ENCODE measurements at regions not wholly inside any gene's neighbourhood (a gene's known extent, or its start where the extent isn't known, plus 50 kb on each side); places are given as distances from the start of the nearest gene placed in this dataset.

- Histone ChIP-seq H3K9me1 (replicated peaks; ENCODE audit: control insufficient read depth, extremely low read depth, insufficient read depth, low read length) (no peaks in the 10 kb centered on the region), H3K9me3 (replicated peaks; ENCODE audit: control insufficient read depth, insufficient read depth, low read length) (no peaks in the 10 kb centered on the region), H3K27ac (ENCODE audit: insufficient read depth, low read depth, low read length) (no peak overlapping the region), H3K36me3 (ENCODE audit: control insufficient read depth in 2 of 2, extremely low read depth in 1 of 2, insufficient read depth in 2 of 2, low read length in 2 of 2) (no peaks in the 10 kb centered on the region), H4K20me1 (replicated peaks; ENCODE audit: control insufficient read depth, extremely low read depth, insufficient read depth, low read length) (no peaks in the 10 kb centered on the region), H3K4me1 (ENCODE audit: control insufficient read depth, extremely low read depth, insufficient read depth, low read length) (no peaks in the 10 kb centered on the region), H3K9ac (replicated peaks; ENCODE audit: extremely low read depth, insufficient read depth, low read length) (no peak overlapping the region), H3K4me3 (replicated peaks in 1 of 3; ENCODE audit: insufficient read depth in 1 of 3, low read depth in 1 of 3, low read length in 3 of 3) (no peak overlapping the region), H3K27me3 (ENCODE audit: control insufficient read depth in 2 of 2, insufficient read depth in 2 of 2, low read length in 2 of 2) (no peaks in the 10 kb centered on the region), H3K79me2 (ENCODE audit: control insufficient read depth, insufficient read depth, low read length) (no peaks in the 10 kb centered on the region), H2AFZ (ENCODE audit: low read depth, low read length) (no peak overlapping the region), H3K4me2 (ENCODE audit: insufficient read depth, low read length) (no peak overlapping the region)
- intact Hi-C loops (cut with micrococcal nuclease): no loop called here
- dilution Hi-C loops (cut with MboI; ENCODE audit: extremely low pct_ligation_motif_present, low sequenced_read_pairs): no loop called here
- ChIA-PET CTCF (no interaction called here), POLR2A (no interaction called here)
- FAIRE-seq (no peak), DNase-seq (ENCODE audit: low read depth, low spot score) (no peak)
- no peak for TF ChIP-seq JUN (IDR thresholded peaks at IDR 0.05; ENCODE audit: borderline replicate concordance, insufficient read depth, insufficient read length, low read depth)
- no peak for TF ChIP-seq GATA2 (IDR thresholded peaks at IDR 0.05; ENCODE audit: insufficient read depth, insufficient read length, low read depth, low read length)
- no peak for TF ChIP-seq FOS (IDR thresholded peaks at IDR 0.05; ENCODE audit: borderline replicate concordance, insufficient read depth, low read length)
- BruUV-seq (replicated peaks): no TSS peak
Measured at GRCh38 chr6:148671085-148671484, 75.7 kb upstream of the UST start.

GRCh38 chr6:148671952-148672351 lies 74.9 kb upstream of the UST start:
- Histone ChIP-seq H3K4me1 (ENCODE audit: control insufficient read depth, extremely low read depth, insufficient read depth, low read length) (no peaks in the 10 kb centered on the region), H3K9me1 (replicated peaks; ENCODE audit: control insufficient read depth, extremely low read depth, insufficient read depth, low read length) (no peaks in the 10 kb centered on the region), H3K4me3 (replicated peaks in 1 of 3; ENCODE audit: insufficient read depth in 1 of 3, low read depth in 1 of 3, low read length in 3 of 3) (no peak overlapping the region), H3K4me2 (ENCODE audit: insufficient read depth, low read length) (no peak overlapping the region), H2AFZ (ENCODE audit: low read depth, low read length) (no peak overlapping the region), H3K79me2 (ENCODE audit: control insufficient read depth, insufficient read depth, low read length) (no peaks in the 10 kb centered on the region), H3K9me3 (replicated peaks; ENCODE audit: control insufficient read depth, insufficient read depth, low read length) (no peaks in the 10 kb centered on the region), H3K27me3 (ENCODE audit: control insufficient read depth in 2 of 2, insufficient read depth in 2 of 2, low read length in 2 of 2) (no peaks in the 10 kb centered on the region), H3K36me3 (ENCODE audit: control insufficient read depth in 2 of 2, extremely low read depth in 1 of 2, insufficient read depth in 2 of 2, low read length in 2 of 2) (no peaks in the 10 kb centered on the region), H3K27ac (ENCODE audit: insufficient read depth, low read depth, low read length) (no peak overlapping the region), H4K20me1 (replicated peaks; ENCODE audit: control insufficient read depth, extremely low read depth, insufficient read depth, low read length) (no peaks in the 10 kb centered on the region), H3K9ac (replicated peaks; ENCODE audit: extremely low read depth, insufficient read depth, low read length) (no peak overlapping the region)
- no peak for FAIRE-seq
- POLR2A ChIA-PET: no interaction called here
- TF ChIP-seq GATA2 (IDR thresholded peaks at IDR 0.05; ENCODE audit: insufficient read depth, insufficient read length, low read depth, low read length) (no peak), CTCF (IDR thresholded peaks at IDR 0.05; ENCODE audit: extremely low read depth in 1 of 2, insufficient read depth in 1 of 2, low read depth in 1 of 2, low read length in 2 of 2) (no peak), MYC (IDR thresholded peaks at IDR 0.05; ENCODE audit: low read depth, low read length) (no peak), POLR2AphosphoS5 (IDR thresholded peaks at IDR 0.05; ENCODE audit: insufficient read depth, low read depth, low read length) (no peak), JUN (IDR thresholded peaks at IDR 0.05; ENCODE audit: borderline replicate concordance, insufficient read depth, insufficient read length, low read depth) (no peak), EZH2 (IDR thresholded peaks at IDR 0.05; ENCODE audit: borderline replicate concordance, low read depth, low read length, severe bottlenecking) (no peak), POLR2A (IDR thresholded peaks at IDR 0.05; ENCODE audit: low read depth, low read length) (no peak), FOS (IDR thresholded peaks at IDR 0.05; ENCODE audit: borderline replicate concordance, insufficient read depth, low read length) (no peak)
- TF ChIP-seq, protein P1, sequence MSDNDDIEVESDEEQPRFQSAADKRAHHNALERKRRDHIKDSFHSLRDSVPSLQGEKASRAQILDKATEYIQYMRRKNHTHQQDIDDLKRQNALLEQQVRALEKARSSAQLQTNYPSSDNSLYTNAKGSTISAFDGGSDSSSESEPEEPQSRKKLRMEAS (IDR thresholded peaks at IDR 0.05; ENCODE audit: insufficient read depth, insufficient read length): no peak
- intact Hi-C loops (cut with micrococcal nuclease): no loop called here
- no peak for DNase-seq (ENCODE audit: low read depth, low spot score)
- no TSS peak for BruUV-seq (replicated peaks)
- dilution Hi-C loops (cut with MboI; ENCODE audit: extremely low pct_ligation_motif_present, low sequenced_read_pairs): no loop called here
- CTCF ChIA-PET: no interaction called here
